ENCODE measurements at regions not wholly inside any gene's neighbourhood (a gene's known extent, or its start where the extent isn't known, plus 50 kb on each side); places are given as distances from the start of the nearest gene placed in this dataset.

DNA sequence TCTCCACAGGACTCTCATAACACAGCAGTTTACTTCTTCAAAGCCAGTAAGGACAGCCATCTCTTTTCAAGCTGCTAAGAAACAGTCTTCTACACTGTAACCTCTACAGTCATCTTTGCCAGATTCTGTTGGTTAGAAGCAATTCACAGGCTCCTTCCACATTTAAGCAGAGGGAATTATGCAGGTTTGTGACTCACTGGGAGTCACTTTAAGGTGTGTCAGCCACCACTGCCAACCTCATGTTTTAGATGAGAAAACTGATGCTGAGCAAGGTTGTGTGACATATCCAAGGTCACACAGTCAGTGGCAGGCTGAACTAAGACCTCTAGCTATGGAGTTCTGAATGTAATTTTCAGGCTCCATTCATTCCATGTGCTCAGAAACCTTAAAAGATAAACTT, 143.5 kb downstream of the QDPR start:
- TF ChIP-seq EZH2 (IDR thresholded peaks at IDR 0.05; ENCODE audit: insufficient read depth, poor library complexity, severe bottlenecking) (no peak), EZH2phosphoT487 (IDR thresholded peaks at IDR 0.05; ENCODE audit: insufficient read depth, low read depth) (no peak)
